Aorta (tissue), 5 donors: ENCODE measurements at regions not wholly inside any gene's neighbourhood (a gene's known extent, or its start where the extent isn't known, plus 50 kb on each side); places are given as distances from the start of the nearest gene placed in this dataset.
A peak's percentile ranks its signal among the peaks of the same experiment; 100 is the strongest.

ENCODE experiments used
- ATAC-seq: fragments of 200-7000 bp; cut with Tn5 transposase; one replicate; pipeline ENCODE4 v1.9.1; 2022; ENCODE audit warnings: moderate library complexity; ENCODE audit not compliant: low FRiP score
- DNase-seq, 2 donors: peaks; one replicate each; pipeline ENCODE4 v3.0.0-alpha.2; 2020
- H3K27ac ChIP-seq, 2 donors: one replicate each; pipeline ENCODE4 v1.5.1; 2013; ENCODE audit warnings: low read length in 2 of 2, mild to moderate bottlenecking in 2 of 2, moderate library complexity in 2 of 2, control low read depth in 1 of 2, inconsistent platforms in 1 of 2, low read depth in 1 of 2
- H3K27me3 ChIP-seq, 2 donors: one replicate each; pipeline ENCODE4 v1.6.1; 2013; ENCODE audit warnings: control low read depth in 1 of 2, low read length in 1 of 2, mild to moderate bottlenecking in 1 of 2, moderate library complexity in 1 of 2; ENCODE audit not compliant: insufficient read depth in 2 of 2, control insufficient read depth in 1 of 2
- H3K36me3 ChIP-seq, 2 donors: one replicate each; pipeline ENCODE4 v1.6.1; 2013; ENCODE audit warnings: control low read depth in 1 of 2, low read length in 1 of 2, mild to moderate bottlenecking in 1 of 2; ENCODE audit not compliant: insufficient read depth in 2 of 2, control insufficient read depth in 1 of 2
- H3K4me1 ChIP-seq, 2 donors: one replicate each; pipeline ENCODE4 v1.6.1; 2013; ENCODE audit warnings: low read length in 2 of 2, control low read depth in 1 of 2, mild to moderate bottlenecking in 1 of 2, moderate library complexity in 1 of 2; ENCODE audit not compliant: insufficient read depth in 2 of 2, control insufficient read depth in 1 of 2
- H3K4me3 ChIP-seq, 2 donors: one replicate each; pipeline ENCODE4 v1.5.1; 2013; ENCODE audit warnings: low read length in 2 of 2, control low read depth in 1 of 2, mild to moderate bottlenecking in 1 of 2
- H3K9me3 ChIP-seq: one replicate; pipeline ENCODE4 v1.6.1; 2013; ENCODE audit warnings: mild to moderate bottlenecking, low read length; ENCODE audit not compliant: control insufficient read depth
- WGBS, 2 donors: extraction: QIAGEN DNeasy Blood & Tissue Kit; methylation state at CpG; one replicate each; pipeline ENCODE4 v1.1.7; 2013; 5-methylcytosine and 5-hydroxymethylcytosine counted together
- intact Hi-C, 2 donors: fragments of 100-400 bp; cut with DNase I; formaldehyde crosslinking; loops; one replicate each; pipeline versions ENCODE4 v1.14.2 to v1.15.0; 2022
- donor health status: healthy with polysubstance abuse.
- donor health status: Bipolar disorder and iron deficiency.
- donor health status: DM: no; HTN: no; CAD: no.
- donor health status: DM: no; HTN: no; CAD: no.
- donor health status: DM: yes; HTN: yes; CAD: no.

- Histone ChIP-seq H3K4me3 (no peak overlapping the region), H3K4me1 (no peaks in the 10 kb centered on the region), H3K36me3 (no peaks in the 10 kb centered on the region), H3K27ac (no peak overlapping the region), H3K9me3 (no peaks in the 10 kb centered on the region), H3K27me3 (no peaks in the 10 kb centered on the region)
- no peak for ATAC-seq
- DNase-seq: peak in 1 of 2 donors; percentile 55
- 95 to 96% methylated on average over 6 of the region's 6 CpGs for WGBS, 2 donors
- intact Hi-C loops: no loop called here
Measured at GRCh38 chr9:73065439-73065838, 86.2 kb upstream of the ANXA1 start.

- no peak overlapping the region for H3K4me3 ChIP-seq
- ATAC-seq (no peak), DNase-seq (no peak)
- intact Hi-C loops: no loop called here
- no peaks in the 10 kb centered on the region for H3K9me3 ChIP-seq
- no peak overlapping the region for H3K27ac ChIP-seq
- no peaks in the 10 kb centered on the region for H3K27me3 ChIP-seq
- WGBS, 2 donors: 78 to 82% methylated on average over 3 of the region's 3 CpGs
- H3K4me1 ChIP-seq: no peaks in the 10 kb centered on the region
- H3K36me3 ChIP-seq: no peaks in the 10 kb centered on the region
Measured at GRCh38 chr9:73064315-73064714, 87.3 kb upstream of the ANXA1 start.

GRCh38 chr9:73061146-73061545, 90.5 kb upstream of the ANXA1 start:
- H3K4me1 ChIP-seq: no peaks in the 10 kb centered on the region
- 5 to 11% methylated on average over 3 of the region's 3 CpGs for WGBS, 2 donors
- no peaks in the 10 kb centered on the region for H3K27me3 ChIP-seq
- no peak overlapping the region for H3K27ac ChIP-seq
- ATAC-seq: no peak
- DNase-seq: no peak
- intact Hi-C loops: no loop called here
- no peaks in the 10 kb centered on the region for H3K9me3 ChIP-seq
- H3K36me3 ChIP-seq: no peaks in the 10 kb centered on the region
- no peak overlapping the region for H3K4me3 ChIP-seq

- Histone ChIP-seq H3K27ac (no peak overlapping the region), H3K4me1 (no peaks in the 10 kb centered on the region), H3K9me3 (no peaks in the 10 kb centered on the region), H3K27me3 (no peaks in the 10 kb centered on the region), H3K36me3 (no peaks in the 10 kb centered on the region), H3K4me3 (no peak overlapping the region)
- DNase-seq (no peak), ATAC-seq (no peak)
- WGBS, 2 donors: 80 to 82% methylated on average over 2 of the region's 2 CpGs
- intact Hi-C loops: no loop called here
Measured at GRCh38 chr9:73059247-73059646, 92.4 kb upstream of the ANXA1 start.

DNA sequence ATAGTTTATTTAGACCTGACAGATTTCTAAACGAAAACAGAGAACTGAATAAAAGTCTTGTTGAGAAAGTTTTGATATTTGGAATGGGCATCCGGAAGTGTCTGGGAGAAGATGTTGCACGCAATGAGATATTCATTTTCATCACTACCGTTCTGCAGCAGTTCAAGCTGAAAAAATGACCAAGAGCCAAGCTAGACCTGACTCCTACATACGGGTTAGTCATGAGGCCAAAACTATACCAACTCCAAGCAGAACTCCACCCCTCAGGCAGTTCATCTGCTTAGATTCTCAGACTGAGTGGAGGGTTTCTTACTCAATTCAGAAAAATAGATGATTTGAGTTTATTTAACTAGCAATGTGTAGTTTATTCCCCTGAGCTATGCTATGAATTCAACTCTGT, 95.4 kb upstream of the ANXA1 start:
- ATAC-seq (no peak), DNase-seq (no peak)
- intact Hi-C loops: no loop called here
- H3K9me3 ChIP-seq: no peaks in the 10 kb centered on the region
- H3K4me3 ChIP-seq: no peak overlapping the region
- WGBS, 2 donors: 81 to 87% methylated on average over 5 of the region's 5 CpGs
- H3K27me3 ChIP-seq: no peaks in the 10 kb centered on the region
- H3K4me1 ChIP-seq: no peaks in the 10 kb centered on the region
- H3K27ac ChIP-seq: no peak overlapping the region
- H3K36me3 ChIP-seq: no peaks in the 10 kb centered on the region

- intact Hi-C loops: no loop called here
- H3K36me3 ChIP-seq: no peaks in the 10 kb centered on the region
Measured at GRCh38 chr9:73054091-73054490, 97.6 kb upstream of the ANXA1 start.

GRCh38 chr9:73053543-73053942, 98.1 kb upstream of the ANXA1 start:
- H3K4me3 ChIP-seq: no peak overlapping the region
- DNase-seq (no peak), ATAC-seq (no peak)
- H3K27me3 ChIP-seq: no peaks in the 10 kb centered on the region
- no peak overlapping the region for H3K27ac ChIP-seq
- no peaks in the 10 kb centered on the region for H3K36me3 ChIP-seq
- H3K4me1 ChIP-seq: no peaks in the 10 kb centered on the region
- no peaks in the 10 kb centered on the region for H3K9me3 ChIP-seq
- 87 to 92% methylated on average over 1 of the region's 1 CpG for WGBS, 2 donors
- intact Hi-C loops: no loop called here

More at GRCh38 chr9:73054091-73054490, 97.6 kb upstream of the ANXA1 start:
- Histone ChIP-seq H3K27me3 (no peaks in the 10 kb centered on the region), H3K4me1 (no peaks in the 10 kb centered on the region), H3K9me3 (no peaks in the 10 kb centered on the region), H3K27ac (no peak overlapping the region), H3K4me3 (no peak overlapping the region)
- ATAC-seq (no peak), DNase-seq (no peak)

- Histone ChIP-seq H3K27me3 (no peaks in the 10 kb centered on the region), H3K27ac (no peak overlapping the region), H3K4me3 (no peak overlapping the region), H3K4me1 (no peaks in the 10 kb centered on the region), H3K9me3 (no peaks in the 10 kb centered on the region), H3K36me3 (no peaks in the 10 kb centered on the region)
- intact Hi-C loops: no loop called here
- 84 to 85% methylated on average over 7 of the region's 7 CpGs for WGBS, 2 donors
- no peak for ATAC-seq
- DNase-seq: no peak
Measured at GRCh38 chr9:73050887-73051550, 98.2 kb upstream of the ALDH1A1 start.

DNA sequence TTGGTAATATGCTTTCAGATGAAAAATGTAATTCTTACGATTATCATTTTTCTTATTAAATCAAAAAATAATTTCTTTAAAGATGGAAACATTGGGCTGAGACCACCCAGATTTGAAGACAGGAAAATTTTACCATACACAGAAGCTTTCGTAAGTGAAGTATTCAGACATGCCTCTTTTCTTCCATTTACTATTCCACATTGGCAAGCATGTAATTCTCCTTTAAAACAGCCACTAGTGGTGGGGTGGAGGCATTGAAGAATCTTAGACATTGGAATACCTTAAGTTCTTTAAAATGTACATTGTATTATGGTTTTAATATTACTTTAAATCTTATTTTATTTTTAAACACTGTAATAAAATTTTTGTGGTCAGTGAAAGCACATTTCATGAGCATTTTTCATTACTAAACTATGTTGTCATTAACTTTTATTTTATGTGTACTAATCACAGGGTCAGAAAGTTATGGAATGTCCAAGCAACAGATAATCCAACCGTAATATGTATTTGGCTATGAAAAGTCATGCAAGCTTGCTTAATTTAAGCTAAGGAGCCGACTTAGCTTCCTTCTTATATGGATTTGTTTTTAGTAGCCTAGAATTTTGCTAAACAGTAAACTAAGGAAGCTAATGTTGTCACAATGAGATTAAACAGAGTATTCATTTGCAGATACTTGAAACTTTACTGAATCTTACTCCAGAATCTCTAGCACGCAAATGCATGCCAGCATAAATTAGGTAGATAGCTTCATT, 97.4 kb upstream of the ALDH1A1 start:
- DNase-seq (no peak), ATAC-seq (no peak)
- no peaks in the 10 kb centered on the region for H3K9me3 ChIP-seq
- H3K27me3 ChIP-seq: no peaks in the 10 kb centered on the region
- H3K36me3 ChIP-seq: no peaks in the 10 kb centered on the region
- H3K4me1 ChIP-seq: no peaks in the 10 kb centered on the region
- no peak overlapping the region for H3K4me3 ChIP-seq
- H3K27ac ChIP-seq: no peak overlapping the region
- intact Hi-C loops: no loop called here
- 60% methylated on average over 5 of the region's 5 CpGs for WGBS, 2 donors
